Cerebellar cortex (tissue), 1 donor: ENCODE measurements at regions not wholly inside any gene's neighbourhood (a gene's known extent, or its start where the extent isn't known, plus 50 kb on each side); places are given as distances from the start of the nearest gene placed in this dataset.
A peak's percentile ranks its signal among the peaks of the same experiment; 100 is the strongest.

Experiments used
- DNase-seq: peaks from one replicate; pipeline ENCODE4 v3.0.0-alpha.2; 2015; ENCODE audit warnings: low spot score

DNA sequence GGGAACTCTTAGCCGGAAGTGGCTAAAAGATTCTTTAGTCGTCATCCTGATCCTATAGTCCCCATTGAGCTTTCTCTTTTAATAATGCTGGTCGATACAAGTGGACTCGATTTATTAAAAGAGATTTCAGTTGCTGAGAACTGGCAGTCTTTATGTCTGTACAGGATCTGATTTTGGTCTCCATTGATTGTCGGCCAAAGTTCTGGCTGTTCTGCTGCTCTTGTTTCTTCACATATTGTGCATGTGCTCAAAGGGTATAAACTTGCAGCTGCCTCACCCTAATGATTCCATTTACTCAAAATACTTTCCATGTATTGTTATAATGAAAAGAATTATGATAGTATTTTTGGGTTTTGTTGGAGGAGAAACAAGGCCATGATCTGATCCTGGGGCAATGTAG is 100.7 kb upstream of the CTTNBP2 start:
- DNase-seq = no peak

DNA sequence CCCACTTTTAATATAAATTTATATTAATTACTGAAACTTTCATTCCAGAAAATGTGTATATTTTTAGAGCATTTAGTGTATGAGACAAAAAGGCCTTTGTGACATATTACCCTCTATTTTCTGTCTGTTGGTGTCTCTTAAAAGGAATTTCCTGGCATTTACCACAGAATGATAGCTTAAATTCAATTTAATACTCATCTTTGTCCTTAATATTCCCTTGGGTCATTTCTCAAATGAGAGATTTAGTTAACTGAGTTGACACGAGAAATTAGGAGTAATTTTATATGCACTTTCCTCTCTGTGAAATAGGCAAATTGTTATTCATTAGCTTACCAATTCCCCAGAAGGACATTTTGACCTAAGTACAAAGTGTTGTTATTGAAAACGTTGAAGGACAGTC is 101.7 kb upstream of the CTTNBP2 start:
- DNase-seq = no peak

DNA sequence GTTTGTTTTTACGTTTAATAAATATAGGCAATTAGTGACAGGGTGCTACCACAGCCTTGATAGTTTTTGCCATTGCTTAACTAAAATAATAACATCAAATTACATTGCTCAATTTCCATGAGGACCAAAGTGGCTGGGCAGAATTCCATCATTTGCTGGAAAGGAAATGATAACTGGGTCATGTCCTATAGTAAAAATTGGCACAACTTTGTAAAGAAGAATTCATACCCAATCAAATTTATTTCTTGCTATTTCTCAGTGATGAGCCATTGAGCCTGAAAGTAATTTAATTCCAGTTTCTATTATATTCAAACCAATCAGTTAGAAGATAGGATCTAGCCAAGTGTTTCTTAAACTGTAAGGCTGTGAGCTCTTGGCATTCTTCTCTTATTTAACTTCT is 102.2 kb upstream of the CTTNBP2 start:
- DNase-seq = no peak

DNA sequence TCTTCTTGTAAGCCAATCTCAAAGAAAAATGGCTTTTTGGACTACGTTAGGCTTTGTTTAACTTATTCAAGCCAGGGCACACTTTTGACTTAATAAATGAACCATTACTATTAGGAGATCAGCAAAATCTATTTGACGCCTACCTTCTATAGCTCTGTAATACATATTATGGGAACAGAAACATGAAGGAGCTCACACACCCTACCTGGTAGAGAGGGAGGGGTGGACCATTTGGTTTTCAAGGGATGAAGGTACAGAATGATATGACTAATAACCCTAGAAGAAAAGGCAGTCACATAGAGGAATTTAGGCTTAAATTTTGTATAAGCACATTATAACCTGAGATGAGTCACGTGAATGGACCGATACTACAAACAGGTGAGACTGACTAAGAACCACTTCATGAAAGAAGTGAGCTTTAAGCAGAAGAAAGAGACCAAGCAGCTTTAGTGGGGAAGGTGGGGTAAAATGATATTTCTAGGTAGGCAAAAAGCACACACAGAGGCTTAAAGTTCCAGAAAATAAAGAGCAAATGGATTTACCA is 106.8 kb upstream of the CTTNBP2 start:
- DNase-seq = no peak

DNA sequence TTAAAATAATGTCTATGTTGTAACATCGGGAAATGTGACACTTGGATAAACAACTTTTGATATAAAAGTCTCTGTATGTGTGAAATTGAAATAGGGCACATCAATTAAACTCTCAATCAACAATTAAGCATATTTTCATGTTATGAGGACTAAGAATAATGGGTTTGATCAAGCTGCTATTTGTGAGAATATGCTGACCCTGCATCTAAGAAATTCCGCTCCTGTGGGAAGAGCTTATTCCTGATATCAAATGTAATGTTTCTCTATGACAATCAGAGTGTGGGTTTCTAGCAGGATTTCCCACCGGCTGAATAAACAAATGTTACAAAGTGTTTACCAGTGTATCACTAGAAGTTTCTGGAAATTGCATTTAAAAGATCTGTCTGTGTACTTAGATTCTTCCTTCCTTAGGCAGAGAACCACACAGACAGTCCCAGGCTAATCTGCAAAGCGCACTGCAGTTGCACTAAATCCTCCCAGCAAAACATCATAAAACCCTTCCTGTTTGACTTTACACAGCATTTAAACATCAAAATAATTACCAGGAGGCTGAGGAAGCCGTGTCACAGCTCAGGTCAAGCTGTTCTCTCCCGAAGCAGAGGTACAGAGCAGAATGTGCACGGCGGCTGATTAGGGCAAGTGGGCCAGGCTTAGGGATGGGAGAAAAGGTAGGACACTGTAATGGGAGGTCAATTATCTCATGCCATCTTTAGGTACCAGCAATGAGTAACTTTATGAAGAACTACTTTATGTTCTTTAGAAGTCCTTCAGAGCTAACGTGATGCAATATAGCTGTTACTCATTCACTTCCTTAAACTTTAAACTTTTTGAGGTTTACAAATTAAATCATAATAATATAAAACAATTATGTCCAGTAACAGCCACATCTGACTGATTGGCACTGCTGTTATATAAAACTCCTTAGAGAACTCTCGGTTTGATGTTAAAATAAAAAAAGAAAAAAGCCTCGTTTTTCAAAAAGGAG is 109.1 kb upstream of the CTTNBP2 start:
- no peak for DNase-seq

DNA sequence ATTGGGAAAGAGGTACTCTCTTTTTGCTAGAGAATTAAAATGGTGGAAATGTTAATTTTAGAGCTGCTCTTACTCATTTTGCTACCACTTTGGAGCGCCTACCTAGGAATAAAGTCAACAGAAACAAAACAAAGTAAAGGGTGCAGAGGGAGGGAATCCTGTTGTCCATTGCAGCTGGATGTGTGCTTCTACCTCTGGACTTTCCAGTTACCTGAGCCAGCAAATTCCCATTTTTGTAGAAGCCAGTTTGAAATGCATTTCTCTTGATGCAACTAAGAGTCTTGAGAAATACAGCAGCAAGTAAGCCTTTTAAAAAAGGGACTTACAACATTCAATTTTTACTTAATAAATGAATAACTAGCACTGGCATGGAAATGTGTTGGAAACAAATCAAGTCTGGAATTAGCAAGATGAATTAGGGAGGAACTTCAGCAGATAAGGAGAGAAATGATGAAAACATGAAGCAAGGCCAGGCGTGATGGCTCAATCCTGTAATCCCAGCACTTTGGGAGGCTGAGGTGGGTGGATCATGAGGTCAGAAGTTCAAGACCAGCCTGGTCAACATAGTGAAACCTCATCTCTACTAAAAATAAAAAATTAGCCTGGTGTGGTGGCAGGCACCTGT is 113.5 kb upstream of the CTTNBP2 start:
- DNase-seq = no peak

DNA sequence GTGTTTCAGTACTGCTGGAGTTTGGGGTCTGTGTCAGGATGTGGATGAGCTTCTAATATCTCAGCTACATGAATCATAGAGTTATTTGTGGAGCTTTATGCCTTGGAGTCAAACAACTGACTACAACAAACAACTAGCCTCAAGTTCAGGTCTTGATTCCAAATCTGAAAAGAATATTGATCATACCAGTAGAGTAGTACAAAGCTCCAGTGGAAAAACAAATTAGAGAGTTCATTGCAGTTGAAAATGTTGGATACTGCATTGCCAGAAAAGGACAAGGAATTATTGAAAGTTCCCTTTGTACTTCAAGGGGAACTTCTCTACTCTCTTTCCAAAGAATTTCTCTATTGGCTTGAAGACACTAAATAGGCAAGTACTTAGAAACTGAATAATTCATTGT is 117.6 kb upstream of the CTTNBP2 start:
- no peak for DNase-seq

DNA sequence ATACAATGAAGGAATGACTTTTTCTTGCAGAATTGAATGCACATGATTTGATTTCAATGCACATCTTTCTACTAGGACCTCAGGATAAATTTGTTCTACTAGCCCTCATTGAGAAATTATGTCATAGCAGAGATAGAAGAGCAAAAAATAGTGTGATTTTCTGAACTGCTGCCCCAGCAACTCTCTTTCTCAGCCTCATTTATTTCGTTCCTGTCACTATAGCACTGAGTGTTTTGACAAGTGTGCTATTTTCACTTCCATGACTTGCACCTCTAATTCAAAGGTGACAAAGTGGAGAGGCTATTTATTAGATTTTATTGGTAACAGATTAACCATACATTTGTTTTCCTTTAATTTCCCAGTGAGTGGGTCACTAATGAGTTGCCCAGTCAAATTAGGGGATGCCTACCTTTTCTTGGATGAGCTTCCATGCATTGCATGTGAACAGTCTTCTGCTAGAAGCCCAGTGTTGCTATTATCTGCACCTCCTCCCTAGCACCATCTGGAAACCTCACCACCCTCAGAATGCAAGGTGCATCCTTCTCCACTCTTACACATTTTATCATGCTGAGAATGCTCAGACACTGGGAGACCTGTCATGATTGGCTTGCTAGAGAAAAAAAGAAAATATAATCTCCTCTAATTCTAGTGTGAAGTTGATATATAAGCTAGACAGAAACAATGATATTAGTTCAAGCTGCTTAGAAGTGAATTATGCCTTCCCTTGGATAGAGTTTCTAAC is 119.6 kb upstream of the CTTNBP2 start:
- no peak for DNase-seq

DNA sequence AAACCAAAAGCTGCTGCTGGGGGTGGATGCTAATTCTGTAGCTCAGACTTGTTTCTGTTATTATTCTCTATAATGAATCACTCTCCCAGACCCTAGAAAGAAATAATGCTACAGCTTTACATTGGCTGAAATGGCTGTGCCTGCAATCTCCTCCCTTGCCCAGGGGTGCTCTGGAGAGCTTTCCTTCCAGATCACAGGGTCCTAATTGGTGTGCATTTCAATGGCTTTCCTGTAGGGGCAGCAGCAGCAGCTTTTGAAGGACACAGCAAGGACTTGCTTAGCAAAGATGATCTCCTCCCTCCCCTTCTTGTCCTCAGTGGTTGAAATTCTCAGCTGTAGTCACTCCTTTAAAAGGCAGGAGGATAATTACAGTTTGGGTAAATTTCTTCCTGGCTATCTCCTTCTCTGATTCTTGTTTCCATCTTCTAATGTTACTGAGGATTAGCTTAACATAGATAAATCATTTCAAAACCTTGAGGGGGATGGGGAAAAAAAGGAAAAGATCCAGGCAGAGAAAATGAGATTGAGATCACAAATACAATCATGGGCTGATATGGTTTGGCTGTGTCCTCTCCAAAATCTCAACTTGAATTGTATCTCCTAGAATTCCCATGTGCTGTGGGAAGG is 120.2 kb upstream of the CTTNBP2 start:
- peak; percentile 41 for DNase-seq

DNA sequence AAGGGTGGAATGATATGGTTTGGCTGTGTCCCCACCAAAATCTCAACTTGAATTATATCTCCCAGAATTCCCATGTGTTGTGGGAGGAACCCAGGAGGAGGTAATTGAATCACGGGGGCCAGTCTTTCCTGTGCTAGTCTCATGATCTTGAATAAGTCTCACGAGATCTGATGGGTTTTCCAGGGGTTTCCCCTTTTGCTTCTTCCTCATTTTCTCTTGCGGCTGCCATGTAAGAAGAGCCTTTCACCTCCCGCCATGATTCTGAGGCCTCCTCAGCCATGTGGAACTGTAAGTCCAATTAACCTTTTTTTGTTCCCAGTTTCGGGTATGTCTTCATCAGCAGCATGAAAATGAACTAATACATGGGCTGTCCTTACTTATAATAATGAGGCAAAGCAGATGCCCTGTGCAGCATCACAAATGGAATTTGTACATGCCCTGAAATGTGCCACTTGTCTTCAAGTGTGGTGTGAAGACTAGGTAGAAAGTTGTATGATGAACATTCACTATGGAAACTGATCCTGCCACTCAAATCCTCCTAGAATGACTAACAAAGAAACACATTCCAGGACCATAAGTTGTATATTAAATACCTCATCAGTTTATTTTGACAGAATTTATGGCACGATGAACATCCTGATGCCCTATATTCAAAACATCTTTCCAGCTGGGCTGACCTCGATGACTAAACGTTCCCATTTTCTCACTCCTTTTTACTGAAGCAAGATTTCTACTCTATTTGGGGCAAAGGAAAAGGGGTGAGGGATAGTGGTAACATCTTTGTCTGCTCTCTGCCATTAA is 122.8 kb upstream of the CTTNBP2 start:
- no peak for DNase-seq

DNA sequence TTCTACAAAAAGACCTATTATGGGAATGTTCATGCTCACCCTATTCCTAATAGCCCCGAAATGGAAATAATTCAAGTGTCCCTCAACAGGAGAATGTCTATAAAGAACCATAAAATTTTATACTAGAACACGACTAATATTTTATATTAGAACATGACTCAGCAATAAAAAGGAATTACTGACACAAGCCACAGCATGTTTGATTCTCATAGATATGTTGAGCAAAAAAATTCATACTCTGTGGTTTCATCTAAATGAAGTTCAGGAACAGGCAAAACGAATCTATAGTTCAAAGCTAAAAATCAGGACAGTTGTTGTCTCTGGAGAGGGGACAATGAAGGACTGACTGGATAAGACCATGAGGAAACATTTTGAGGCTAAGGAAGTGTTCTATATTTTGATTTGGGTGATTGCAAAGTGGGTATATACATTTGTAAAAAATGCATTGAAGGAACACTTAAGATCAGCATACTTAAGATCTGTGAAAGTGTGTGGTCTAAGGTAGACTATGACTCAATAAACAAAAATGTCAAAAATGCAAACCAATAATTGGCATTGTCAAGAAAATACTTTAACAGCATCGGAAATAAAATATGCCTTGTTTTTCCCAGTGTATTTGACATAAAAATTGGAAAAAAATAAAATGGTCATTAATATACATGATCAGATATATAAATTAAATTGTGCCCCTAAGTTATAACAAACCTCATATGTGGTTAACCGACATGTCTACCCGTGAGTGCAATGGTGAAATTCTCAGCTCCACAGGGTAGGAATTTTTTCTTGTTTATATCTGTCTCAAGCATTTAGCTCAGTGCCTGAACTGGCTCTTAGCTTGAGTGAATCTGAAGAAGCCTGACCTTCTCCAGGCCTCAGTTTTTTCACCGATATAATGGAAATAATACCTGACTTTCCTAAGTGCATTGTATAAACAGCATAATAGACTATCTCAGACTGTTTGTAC is 124.9 kb upstream of the CTTNBP2 start:
- DNase-seq = no peak

DNA sequence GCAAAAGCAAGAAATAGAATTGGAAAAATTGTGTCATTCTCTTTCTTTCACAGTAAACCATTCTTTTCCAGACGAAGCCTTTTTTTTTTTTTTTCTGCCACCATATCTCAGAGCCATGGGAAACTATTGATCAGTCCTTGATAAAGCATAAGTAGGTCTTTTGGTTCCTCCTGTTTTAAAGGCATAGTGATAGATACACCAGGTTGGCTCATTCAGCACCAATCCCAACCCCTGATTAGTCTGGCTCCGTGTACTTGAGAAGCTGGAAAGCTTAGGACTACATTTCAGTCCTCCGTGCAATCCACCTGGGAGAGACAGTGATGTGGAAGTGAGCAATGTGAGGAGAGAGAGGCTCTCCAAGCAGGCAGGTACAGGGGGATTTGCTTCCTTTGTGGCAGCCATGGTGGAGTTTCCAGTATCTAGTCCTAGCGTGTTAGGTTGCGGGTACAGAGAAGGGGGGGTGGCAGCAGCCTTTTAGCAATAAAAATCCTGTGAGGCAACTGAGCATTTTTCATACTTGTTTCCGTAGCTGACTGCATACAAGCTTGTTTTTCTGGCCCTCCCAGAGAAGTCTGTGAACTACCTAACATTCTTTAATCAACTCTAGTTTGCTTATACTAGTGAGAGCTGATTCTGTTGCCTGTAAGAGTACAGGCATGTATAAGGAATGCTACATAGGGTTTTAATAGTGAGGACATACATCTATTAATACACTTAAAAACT is 127.4 kb upstream of the CTTNBP2 start:
- DNase-seq = no peak

DNA sequence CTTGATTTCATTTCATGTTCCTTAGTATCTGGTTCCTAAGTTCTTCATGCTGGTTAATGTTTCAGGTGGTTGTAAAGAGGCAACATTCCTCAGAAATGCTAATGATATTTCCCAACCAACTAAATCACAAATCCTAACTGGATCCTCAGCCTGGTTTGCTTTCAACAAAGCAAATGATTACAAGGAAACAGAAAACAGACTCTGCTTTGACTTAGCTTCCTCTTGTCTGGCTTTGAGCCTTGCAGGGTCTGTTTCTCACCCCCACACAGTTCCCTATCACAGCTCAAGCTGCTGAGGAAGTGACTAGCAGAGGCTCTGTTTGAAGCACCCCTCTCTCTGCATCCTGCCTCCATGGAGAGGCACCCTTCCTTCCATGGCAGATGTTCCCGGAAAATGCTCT is 130.2 kb upstream of the CTTNBP2 start:
- DNase-seq = no peak

DNA sequence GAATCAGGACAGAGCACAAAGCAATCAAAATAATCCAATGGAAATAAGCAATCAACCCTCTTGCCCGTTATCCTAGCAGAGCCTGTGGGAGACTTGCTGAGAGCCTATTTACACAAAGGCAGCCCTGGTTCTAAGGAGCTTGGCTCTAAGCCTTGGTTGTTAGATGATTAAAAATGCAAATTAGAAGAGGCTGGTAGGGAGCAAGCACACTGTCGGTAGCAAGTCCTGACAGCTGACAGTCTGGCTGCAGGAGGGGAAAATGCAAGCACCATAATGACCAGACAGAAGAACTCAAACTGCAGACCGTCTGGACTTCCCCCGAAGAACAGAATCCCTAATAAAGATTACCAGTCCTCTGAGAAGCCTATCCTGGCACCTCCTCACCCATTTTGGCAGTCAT is 131.8 kb upstream of the CTTNBP2 start:
- DNase-seq = peak; percentile 84

DNA sequence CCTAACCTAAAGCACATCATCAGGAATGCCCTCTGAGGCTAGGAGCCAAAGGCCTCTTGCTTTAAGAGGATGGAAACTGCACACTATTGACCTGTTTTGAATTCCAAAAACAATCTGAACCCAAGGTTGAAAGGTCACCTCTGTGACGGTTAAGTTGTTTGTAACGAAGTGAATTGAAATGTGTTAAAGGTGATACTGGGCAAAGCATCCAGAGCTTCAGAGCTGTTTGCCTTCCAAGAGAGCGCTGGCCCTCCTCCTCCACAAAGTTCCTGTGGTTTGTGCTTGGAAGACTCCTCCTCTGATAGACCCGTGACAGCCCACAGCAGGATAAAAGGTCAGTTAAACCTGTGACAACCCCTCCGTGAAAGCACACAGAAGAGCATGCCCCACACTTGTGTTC is 133.7 kb upstream of the CTTNBP2 start:
- no peak for DNase-seq

DNA sequence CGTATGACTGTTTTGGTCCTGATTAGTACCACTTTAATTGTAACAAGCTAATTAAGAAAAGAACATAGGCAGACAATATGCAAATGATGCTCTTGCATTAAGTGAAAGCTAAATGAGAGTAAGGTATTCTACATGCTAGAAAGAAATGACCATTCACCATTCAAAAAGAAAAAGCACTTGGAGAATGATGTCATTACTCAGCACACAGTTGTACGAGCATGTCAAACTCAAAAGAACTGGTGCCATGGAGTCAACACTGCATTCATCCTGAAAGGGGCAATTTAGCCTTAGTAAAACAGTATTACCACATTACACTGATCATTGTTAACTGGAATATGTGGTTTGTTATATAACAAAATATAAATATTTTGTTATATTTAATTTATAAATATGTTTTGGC is 136.2 kb upstream of the CTTNBP2 start:
- DNase-seq = no peak

DNA sequence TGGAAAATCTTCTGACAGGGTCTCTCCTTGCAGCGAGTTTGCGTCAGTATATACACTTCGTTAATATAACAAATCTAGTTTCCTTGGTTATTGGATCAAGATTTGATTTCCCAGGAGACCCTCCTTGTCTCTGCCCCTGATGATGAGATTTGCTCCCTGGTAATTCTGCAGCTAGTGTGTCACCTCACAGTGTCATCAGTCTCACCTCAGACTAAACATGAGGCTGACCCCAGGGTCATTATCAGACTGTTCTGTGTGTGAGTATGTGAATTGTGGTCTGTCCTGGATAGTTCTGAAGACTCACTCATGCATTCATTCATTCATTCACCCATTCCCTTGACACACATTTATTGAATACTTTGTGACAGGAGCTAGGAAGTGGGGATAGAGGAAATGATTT is 138.4 kb upstream of the CTTNBP2 start:
- no peak for DNase-seq

DNA sequence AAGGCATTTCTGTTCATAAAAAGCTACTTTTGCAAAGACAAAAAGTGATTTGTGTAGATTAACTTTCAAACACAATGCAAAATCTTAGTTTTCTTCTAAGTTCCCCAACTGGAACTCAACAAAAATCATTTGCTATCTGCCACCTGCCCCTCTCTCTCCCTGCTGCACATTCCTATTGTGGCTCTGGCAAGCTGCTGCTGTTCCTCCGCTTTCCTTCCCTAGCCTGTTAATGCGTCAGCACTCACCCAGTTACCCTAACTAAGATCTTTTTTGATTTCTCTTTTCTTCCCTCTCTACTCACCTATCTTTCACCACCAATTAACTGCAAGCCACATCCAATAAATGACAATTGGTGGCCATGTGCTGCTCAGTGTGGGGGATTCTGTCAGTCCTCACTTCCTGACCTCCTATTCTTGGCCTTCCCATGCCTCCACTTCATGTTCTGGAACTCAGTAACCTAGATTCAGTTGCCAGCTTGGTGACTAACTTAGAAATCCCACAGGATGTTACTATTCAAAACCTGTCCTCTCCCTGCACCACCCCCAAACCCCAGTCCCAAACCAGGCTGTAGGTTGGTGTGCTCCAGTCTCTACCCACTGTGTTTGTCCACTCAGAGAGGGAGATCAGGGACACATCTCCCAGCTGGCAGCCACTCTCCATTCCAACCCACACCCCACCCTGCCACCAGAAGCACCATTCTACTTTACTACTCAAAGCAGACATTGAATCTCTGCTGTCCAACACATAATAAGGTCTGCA is 140.2 kb upstream of the CTTNBP2 start:
- no peak for DNase-seq

DNA sequence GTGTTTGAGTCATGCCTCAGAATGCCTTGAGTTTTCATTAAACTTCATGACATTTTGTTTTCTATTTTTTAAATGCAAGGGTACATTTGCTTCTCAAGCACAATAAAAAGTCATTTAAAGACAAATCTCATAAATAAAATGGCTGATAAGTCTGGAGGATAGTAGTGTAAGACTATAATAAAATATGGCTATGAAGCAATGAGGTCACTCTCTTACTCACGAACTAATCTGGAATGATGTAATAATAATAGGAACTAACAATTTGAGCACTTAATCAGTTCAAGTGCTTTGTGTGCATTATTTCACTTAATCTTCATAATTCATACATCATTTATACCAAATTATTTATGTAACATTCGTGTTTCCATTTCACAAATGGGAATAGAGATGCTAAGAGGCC is 149.3 kb upstream of the CTTNBP2 start:
- no peak for DNase-seq
